ENCODE measurements at regions not wholly inside any gene's neighbourhood (a gene's known extent, or its start where the extent isn't known, plus 50 kb on each side); places are given as distances from the start of the nearest gene placed in this dataset.

DNA sequence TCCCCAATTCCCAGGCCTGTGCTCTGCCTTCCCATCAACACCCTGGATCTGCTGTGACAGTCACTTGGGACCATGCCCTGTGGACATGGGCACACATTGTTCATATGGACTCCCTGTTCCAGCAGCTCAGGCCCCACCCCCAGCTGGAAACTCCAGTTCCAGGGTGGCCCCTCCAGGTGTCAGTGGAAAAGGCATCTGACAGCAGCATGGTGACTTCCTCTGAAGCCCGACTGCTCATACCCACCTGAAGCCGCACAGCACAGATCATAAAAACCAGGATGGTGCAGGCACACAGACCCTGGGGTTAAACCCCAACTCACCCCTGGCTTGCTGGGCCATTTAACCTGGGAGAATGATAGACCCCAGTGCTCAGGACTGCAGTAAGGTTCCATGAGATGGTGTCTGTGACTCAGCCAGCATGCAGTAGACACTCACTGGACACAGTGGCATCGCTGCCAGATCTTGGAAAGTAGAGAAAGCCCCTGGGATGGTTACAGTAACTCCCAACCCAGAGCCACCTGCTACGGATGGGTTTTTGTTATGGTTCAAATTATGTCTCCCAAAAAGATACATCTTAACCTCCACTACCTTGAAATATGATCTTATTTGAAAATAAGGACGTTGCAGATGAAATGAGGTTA lies 72.6 kb upstream of the NANOS1 start:
- TF ChIP-seq, protein P1, sequence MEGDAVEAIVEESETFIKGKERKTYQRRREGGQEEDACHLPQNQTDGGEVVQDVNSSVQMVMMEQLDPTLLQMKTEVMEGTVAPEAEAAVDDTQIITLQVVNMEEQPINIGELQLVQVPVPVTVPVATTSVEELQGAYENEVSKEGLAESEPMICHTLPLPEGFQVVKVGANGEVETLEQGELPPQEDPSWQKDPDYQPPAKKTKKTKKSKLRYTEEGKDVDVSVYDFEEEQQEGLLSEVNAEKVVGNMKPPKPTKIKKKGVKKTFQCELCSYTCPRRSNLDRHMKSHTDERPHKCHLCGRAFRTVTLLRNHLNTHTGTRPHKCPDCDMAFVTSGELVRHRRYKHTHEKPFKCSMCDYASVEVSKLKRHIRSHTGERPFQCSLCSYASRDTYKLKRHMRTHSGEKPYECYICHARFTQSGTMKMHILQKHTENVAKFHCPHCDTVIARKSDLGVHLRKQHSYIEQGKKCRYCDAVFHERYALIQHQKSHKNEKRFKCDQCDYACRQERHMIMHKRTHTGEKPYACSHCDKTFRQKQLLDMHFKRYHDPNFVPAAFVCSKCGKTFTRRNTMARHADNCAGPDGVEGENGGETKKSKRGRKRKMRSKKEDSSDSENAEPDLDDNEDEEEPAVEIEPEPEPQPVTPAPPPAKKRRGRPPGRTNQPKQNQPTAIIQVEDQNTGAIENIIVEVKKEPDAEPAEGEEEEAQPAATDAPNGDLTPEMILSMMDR (conservative IDR thresholded peaks at IDR 0.05 in 1 of 2, IDR thresholded peaks at IDR 0.05 in 1 of 2; ENCODE audit: extremely low read depth in 1 of 2, insufficient read depth in 1 of 2, low read depth in 1 of 2, low read length in 2 of 2) = no peak
- no peak for TF ChIP-seq EZH2 (IDR thresholded peaks at IDR 0.05; ENCODE audit: borderline replicate concordance, low read length)
